Duodenal mucosa (tissue), 2 donors: ENCODE measurements at regions not wholly inside any gene's neighbourhood (a gene's known extent, or its start where the extent isn't known, plus 50 kb on each side); places are given as distances from the start of the nearest gene placed in this dataset.
"Not testable (repeated sequence)": the region's sequence is repeated elsewhere in the genome, so short reads cannot be mapped to it uniquely, and the experiment has no call there.

Source experiments
- H3K27ac ChIP-seq: one replicate; pipeline ENCODE4 v1.7.0; 2013; ENCODE audit warnings: low read depth, low read length
- H3K27me3 ChIP-seq, 2 donors: one replicate each; pipeline ENCODE4 v1.7.0; 2013; ENCODE audit warnings: low read length in 2 of 2, control low read depth in 1 of 2; ENCODE audit not compliant: insufficient read depth in 2 of 2, control insufficient read depth in 1 of 2
- H3K36me3 ChIP-seq, 2 donors: one replicate each; pipeline ENCODE4 v1.7.0; 2013; ENCODE audit warnings: low read length in 2 of 2, control low read depth in 1 of 2; ENCODE audit not compliant: insufficient read depth in 2 of 2, control insufficient read depth in 1 of 2
- H3K4me1 ChIP-seq, 2 donors: one replicate each; pipeline ENCODE4 v1.7.0; 2013; ENCODE audit warnings: low read length in 2 of 2, control low read depth in 1 of 2; ENCODE audit not compliant: insufficient read depth in 2 of 2, control insufficient read depth in 1 of 2
- H3K4me3 ChIP-seq, 2 donors: one replicate each; pipeline ENCODE4 v1.7.0; 2013; ENCODE audit warnings: low read length in 2 of 2, low read depth in 1 of 2
- H3K9ac ChIP-seq, 2 donors: one replicate each; pipeline ENCODE4 v1.7.0; 2013; ENCODE audit warnings: low read length in 2 of 2, low read depth in 1 of 2
- H3K9me3 ChIP-seq, 2 donors: one replicate each; pipeline ENCODE4 v1.7.0; 2013; ENCODE audit warnings: low read length in 2 of 2, control low read depth in 1 of 2; ENCODE audit not compliant: control insufficient read depth in 1 of 2

DNA sequence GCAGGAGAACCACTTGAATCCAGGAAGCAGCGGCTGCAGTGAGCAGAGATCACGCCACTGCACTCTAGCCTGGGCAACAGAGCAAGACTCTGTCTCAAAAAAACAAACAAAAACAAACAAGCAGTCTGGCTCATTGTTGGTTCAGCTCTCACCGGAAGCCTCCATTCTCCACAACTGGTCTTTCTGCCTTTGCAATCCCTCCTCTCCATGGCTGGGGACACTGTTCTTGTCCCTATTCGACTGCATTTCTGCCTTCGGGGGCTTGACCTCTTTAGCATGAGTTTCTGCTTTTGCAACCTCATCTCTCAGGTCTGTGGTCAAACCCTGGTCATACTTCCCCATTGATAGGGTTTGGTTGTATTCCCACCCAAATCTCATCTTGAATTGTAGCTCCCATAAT is 216.3 kb upstream of the NR5A2 start:
- Histone ChIP-seq H3K27ac (no peak overlapping the region), H3K9ac (no peak overlapping the region), H3K36me3 (no peaks in the 10 kb centered on the region), H3K27me3 (no peaks in the 10 kb centered on the region), H3K4me3 (no peak overlapping the region), H3K9me3 (no peaks in the 10 kb centered on the region), H3K4me1 (no peaks in the 10 kb centered on the region)

DNA sequence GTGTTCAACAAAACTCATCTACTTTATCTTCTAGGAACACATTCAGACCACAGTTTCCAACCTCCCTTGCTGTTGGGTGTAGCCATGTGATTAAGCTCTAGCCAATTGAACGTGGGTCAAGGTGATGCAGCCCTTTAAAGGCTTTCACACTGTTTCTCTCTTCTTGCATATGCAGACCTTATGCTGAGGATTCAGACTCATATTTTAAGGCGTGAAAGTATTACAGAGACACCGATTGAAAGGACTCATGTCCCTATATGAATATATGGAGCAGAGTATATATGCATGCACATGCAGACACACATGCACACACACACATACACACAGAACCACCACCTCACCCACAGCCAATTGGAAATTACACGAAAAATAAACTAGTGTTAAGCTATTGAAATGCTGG is 214.3 kb upstream of the NR5A2 start:
- H3K9ac ChIP-seq, result no peak overlapping the region
- no peaks in the 10 kb centered on the region for H3K4me1 ChIP-seq
- H3K27ac ChIP-seq, result no peak overlapping the region
- H3K9me3 ChIP-seq, result no peaks in the 10 kb centered on the region
- no peaks in the 10 kb centered on the region for H3K36me3 ChIP-seq
- H3K27me3 ChIP-seq, result no peaks in the 10 kb centered on the region
- H3K4me3 ChIP-seq, result no peak overlapping the region

DNA sequence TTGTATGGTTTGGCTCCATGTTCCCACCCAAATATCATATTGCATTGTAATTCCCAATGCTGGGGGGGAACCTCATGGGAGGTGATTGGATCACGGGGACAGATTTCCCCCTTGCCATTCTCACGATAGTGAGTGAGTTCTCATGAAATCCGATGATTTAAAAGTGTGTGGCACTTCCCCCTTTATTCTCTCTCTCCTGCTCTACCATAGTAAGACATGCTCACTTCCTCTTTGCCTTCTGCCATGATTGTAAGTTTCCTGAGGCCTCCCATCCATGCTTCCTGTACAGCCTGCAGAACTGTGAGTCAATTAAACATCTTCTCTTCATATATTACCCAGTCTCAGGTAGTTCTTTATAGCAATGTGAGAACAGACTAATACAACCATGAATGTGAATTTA is 211.6 kb upstream of the NR5A2 start:
- no peaks in the 10 kb centered on the region for H3K27me3 ChIP-seq
- H3K4me1 ChIP-seq, result no peaks in the 10 kb centered on the region
- no peak overlapping the region for H3K4me3 ChIP-seq
- no peaks in the 10 kb centered on the region for H3K36me3 ChIP-seq
- H3K27ac ChIP-seq, result no peak overlapping the region
- no peak overlapping the region for H3K9ac ChIP-seq
- H3K9me3 ChIP-seq, result no peaks in the 10 kb centered on the region

DNA sequence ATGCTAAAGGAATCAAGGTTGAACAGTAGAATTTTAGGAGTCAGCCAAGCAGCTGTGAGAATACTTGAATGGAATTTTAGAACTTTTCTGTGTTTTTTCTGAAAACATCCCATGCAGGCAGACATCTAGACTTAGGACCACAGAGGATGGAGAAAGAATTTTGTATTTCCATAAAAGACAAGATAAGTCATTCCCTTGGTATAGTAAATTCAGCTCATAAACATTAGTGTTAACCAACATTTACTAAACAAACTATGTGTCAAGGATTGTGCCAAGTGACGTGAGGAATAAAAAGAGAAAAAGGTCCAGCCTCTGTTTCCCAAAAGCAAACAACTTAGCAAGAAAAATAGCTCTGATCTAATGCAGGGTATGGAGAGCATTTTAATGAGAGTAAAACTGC is 210.2 kb upstream of the NR5A2 start:
- H3K27me3 ChIP-seq, result no peaks in the 10 kb centered on the region
- H3K9me3 ChIP-seq, result no peaks in the 10 kb centered on the region
- H3K9ac ChIP-seq, result no peak overlapping the region
- H3K27ac ChIP-seq, result no peak overlapping the region
- no peaks in the 10 kb centered on the region for H3K36me3 ChIP-seq
- no peaks in the 10 kb centered on the region for H3K4me1 ChIP-seq
- no peak overlapping the region for H3K4me3 ChIP-seq

DNA sequence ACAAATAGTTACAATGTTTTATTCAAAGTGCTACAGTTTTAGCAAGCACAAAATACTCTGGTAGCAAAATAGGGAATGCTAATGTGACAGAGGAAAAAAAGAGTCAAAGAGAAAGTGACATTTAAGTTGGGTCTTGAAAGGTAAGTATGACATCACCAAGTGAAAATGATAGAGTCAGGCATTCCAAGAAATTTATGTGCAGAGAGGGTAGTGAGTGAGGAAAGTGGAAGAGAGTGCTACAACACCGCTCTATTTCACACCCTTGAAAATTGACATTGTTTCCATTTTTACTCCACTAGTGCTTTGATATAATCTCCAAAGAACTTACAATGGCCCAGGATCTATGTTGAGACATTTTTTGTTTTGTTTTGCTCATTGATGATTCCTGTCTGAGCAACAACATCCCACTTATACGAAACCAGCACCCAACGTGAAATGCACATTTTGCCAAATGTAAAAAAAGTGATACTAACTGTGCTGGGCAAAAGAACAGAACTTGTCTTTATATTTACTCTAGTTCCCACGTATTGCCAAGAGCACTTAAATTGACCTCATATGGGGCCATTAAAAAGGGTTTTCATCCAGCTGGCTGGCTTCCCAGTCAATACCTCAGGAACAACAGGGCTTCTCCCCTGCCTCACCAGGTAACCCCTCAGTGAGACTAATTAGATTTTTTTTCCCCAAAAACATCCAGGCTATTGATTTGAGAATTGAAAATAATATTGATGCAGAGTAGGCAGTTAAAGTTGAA is 206.3 kb upstream of the NR5A2 start:
- Histone ChIP-seq H3K4me1 (no peaks in the 10 kb centered on the region), H3K9me3 (no peaks in the 10 kb centered on the region), H3K36me3 (no peaks in the 10 kb centered on the region), H3K27me3 (no peaks in the 10 kb centered on the region), H3K9ac (no peak overlapping the region), H3K4me3 (no peak overlapping the region), H3K27ac (no peak overlapping the region)

DNA sequence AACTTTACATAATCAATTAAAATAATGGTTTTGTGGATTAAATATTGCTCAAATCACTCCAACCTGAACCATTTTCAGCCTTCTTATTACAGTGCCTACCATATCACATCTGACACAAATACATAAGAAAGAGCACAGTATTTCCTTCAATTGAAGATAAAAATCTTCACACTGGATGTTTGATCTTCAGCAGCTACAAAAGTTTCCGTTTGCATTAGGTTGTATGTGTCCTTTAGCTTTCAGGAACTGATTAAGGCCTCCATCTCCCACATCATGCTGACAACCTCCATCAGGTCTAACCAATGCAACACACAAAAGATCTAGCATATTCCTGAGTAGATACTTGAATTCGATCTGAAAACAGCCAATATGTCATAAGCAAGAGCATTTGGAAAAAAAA is 195.1 kb upstream of the NR5A2 start:
- no peak overlapping the region for H3K27ac ChIP-seq
- H3K4me1 ChIP-seq, result no peaks in the 10 kb centered on the region
- H3K36me3 ChIP-seq, result no peaks in the 10 kb centered on the region
- no peaks in the 10 kb centered on the region for H3K9me3 ChIP-seq
- no peak overlapping the region for H3K9ac ChIP-seq
- H3K4me3 ChIP-seq, result no peak overlapping the region
- no peaks in the 10 kb centered on the region for H3K27me3 ChIP-seq

DNA sequence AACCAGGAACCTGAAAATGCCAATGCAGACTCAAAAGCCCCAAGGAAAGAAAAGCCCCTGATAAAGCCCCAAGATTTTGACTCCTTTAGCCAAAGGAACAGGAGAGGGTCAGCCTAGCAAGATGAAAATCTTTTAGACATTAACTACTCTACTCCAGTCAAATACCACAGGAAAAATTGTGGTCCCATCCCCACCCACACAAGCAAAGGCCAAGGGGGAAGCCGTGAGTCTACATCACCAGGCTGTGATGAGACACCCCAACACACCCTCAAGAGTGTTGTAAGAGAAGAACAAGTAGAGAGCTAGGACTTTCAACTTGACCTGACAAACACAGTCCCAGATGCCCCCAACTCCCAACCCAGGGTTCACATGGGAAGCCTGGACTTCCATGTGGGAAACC is 192.8 kb upstream of the NR5A2 start:
- no peaks in the 10 kb centered on the region for H3K36me3 ChIP-seq
- no peaks in the 10 kb centered on the region for H3K4me1 ChIP-seq
- no peaks in the 10 kb centered on the region for H3K27me3 ChIP-seq

DNA sequence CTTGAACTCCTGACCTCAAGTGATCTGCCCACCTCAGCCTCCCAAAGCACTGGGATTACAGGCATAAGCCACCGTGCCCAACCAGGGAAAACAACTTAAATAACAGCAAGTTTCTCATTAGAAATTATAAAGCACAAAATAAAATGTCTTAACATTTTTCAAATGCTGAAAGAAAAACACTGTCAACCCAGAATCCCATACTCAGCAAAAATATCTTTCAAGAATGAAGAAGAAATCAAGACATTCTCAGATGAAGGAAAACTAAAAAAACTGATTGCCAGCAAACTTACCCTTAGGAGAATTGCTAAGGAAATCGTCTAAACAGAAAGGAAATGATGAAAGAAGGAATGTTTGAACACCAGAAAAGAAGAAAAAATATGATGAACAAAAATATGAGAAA is 191.1 kb upstream of the NR5A2 start:
- Histone ChIP-seq H3K4me3 (no peak overlapping the region), H3K36me3 (no peaks in the 10 kb centered on the region), H3K9ac (no peak overlapping the region), H3K4me1 (no peaks in the 10 kb centered on the region), H3K9me3 (no peaks in the 10 kb centered on the region), H3K27ac (no peak overlapping the region), H3K27me3 (no peaks in the 10 kb centered on the region)

More for the DNA sequence above, 192.8 kb upstream of the NR5A2 start:
- H3K9ac ChIP-seq, result no peak overlapping the region
- no peak overlapping the region for H3K4me3 ChIP-seq
- no peaks in the 10 kb centered on the region for H3K9me3 ChIP-seq
- no peak overlapping the region for H3K27ac ChIP-seq

DNA sequence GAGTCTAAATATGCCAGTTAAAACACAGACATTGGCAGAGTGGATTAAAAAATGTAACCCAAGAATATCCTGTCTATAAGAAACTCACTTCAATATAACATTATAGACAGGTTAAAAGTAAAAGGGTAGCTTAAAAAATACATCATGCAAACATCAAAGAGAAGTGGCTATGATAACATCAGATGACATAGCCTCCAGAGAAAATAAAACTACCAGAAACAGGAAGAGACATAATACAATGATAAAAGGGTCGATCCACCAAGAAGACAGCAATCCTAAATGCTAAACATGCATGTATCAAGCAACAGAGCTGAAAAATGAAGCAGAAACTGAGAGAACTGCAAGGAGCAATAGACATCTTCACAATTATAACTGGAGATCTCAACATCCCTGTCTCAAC is 190.2 kb upstream of the NR5A2 start:
- H3K27ac ChIP-seq, result no peak overlapping the region
- no peaks in the 10 kb centered on the region for H3K27me3 ChIP-seq
- no peak overlapping the region for H3K4me3 ChIP-seq
- H3K4me1 ChIP-seq, result no peaks in the 10 kb centered on the region
- H3K36me3 ChIP-seq, result no peaks in the 10 kb centered on the region
- no peaks in the 10 kb centered on the region for H3K9me3 ChIP-seq
- no peak overlapping the region for H3K9ac ChIP-seq

DNA sequence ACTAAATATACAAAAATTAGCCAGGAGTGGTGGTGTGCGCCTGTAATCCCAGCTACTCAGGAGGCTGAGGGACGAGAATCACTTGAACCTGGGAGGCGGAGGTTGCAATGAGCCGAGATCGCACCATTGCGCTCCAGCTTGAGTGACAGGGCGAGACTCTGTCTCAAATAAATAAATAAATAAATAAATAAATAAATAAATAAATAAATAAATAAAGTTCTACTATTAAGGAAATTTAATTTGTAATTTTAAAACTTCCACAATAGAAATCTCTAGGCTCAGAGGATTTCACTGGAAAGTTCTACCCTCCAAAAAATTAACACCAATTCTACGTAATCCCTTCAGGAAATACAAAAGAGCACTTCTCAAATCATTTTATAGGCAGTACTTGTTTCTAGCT is 187.9 kb upstream of the NR5A2 start:
- not testable (repeated sequence) for H3K27me3 ChIP-seq, H3K36me3 ChIP-seq, H3K9me3 ChIP-seq, H3K27ac ChIP-seq, H3K4me1 ChIP-seq, H3K4me3 ChIP-seq, H3K9ac ChIP-seq

DNA sequence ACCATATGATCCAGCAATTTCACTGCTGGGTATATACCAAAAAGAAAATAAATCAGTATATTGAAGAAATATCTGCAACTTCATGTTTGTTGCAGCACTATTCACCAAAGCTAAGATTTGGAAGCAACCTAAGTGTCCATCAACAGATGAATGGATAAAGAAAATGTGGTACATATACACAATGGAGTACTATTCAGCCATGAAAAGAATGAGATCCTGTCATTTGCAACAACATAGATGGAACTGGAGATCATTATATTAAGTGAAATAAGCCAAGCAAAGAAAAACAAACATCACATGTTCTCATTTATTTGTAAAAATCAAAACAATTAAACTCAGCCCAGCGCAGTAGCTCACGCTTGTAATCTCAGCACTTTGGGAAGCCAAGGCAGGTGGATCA is 184.4 kb upstream of the NR5A2 start:
- H3K27me3 ChIP-seq, H3K4me3 ChIP-seq, H3K4me1 ChIP-seq, H3K27ac ChIP-seq, H3K9ac ChIP-seq, H3K36me3 ChIP-seq, H3K9me3 ChIP-seq: not testable (repeated sequence)
